Hepatocyte (in vitro differentiated cells): ENCODE measurements at regions not wholly inside any gene's neighbourhood (a gene's known extent, or its start where the extent isn't known, plus 50 kb on each side); places are given as distances from the start of the nearest gene placed in this dataset.

Experiments used
- DNase-seq: peaks from one replicate; pipeline ENCODE4 v3.0.0-alpha.2; 2016; ENCODE audit warnings: low spot score
- H2AFZ ChIP-seq: fragments of 200-600 bp; sonication (generic); 2 replicates; pipeline ENCODE4 v1.6.0; 2016; ENCODE audit warnings: antibody characterized with exemption, mild to moderate bottlenecking
- H3K27ac ChIP-seq: fragments of 200-600 bp; sonication (generic); 2 replicates; pipeline ENCODE4 v1.5.1; 2016; ENCODE audit warnings: mild to moderate bottlenecking
- H3K27me3 ChIP-seq: fragments of 200-600 bp; sonication (generic); 2 replicates; pipeline ENCODE4 v1.6.1; 2016
- H3K36me3 ChIP-seq: fragments of 200-600 bp; sonication (generic); replicated peaks from 2 replicates; pipeline ENCODE4 v1.5.1; 2016; ENCODE audit warnings: low read depth; ENCODE audit not compliant: insufficient read depth
- H3K4me1 ChIP-seq: fragments of 200-600 bp; sonication (generic); 2 replicates; pipeline ENCODE4 v1.5.1; 2016; ENCODE audit warnings: mild to moderate bottlenecking, moderate library complexity; ENCODE audit not compliant: insufficient read depth
- H3K4me2 ChIP-seq: fragments of 200-600 bp; sonication (generic); 2 replicates; pipeline ENCODE4 v1.6.0; 2016
- H3K4me3 ChIP-seq: fragments of 200-600 bp; sonication (generic); 2 replicates; pipeline ENCODE4 v1.5.1; 2016; ENCODE audit warnings: mild to moderate bottlenecking
- H3K79me2 ChIP-seq: fragments of 200-600 bp; sonication (generic); 2 replicates; pipeline ENCODE4 v1.6.0; 2017; ENCODE audit warnings: mild to moderate bottlenecking
- H3K9me2 ChIP-seq: fragments of 200-600 bp; sonication (generic); replicated peaks from 2 replicates; pipeline ENCODE4 v1.6.0; 2017; ENCODE audit warnings: mild to moderate bottlenecking; ENCODE audit not compliant: insufficient read depth
- H3K9me3 ChIP-seq: fragments of 200-600 bp; sonication (generic); 2 replicates; pipeline ENCODE4 v1.5.1; 2016; ENCODE audit warnings: low read depth, mild to moderate bottlenecking
- H4K20me1 ChIP-seq: fragments of 200-600 bp; sonication (generic); 2 replicates; pipeline ENCODE4 v1.6.0; 2016; ENCODE audit warnings: mild to moderate bottlenecking; ENCODE audit not compliant: insufficient read depth, poor library complexity, severe bottlenecking
- EZH2 ChIP-seq: fragments of 200-600 bp; sonication (generic); IDR thresholded peaks from 2 replicates; pipeline ENCODE4 v1.6.1; 2016; ENCODE audit warnings: antibody characterized with exemption, mild to moderate bottlenecking, borderline replicate concordance
- EZH2phosphoT487 ChIP-seq: fragments of 200-600 bp; sonication (generic); IDR thresholded peaks from one replicate; pipeline ENCODE4 v1.6.1; 2018; ENCODE audit warnings: antibody characterized with exemption, mild to moderate bottlenecking, low read depth, moderate library complexity; ENCODE audit not compliant: unreplicated experiment, severe bottlenecking
- WGBS: methylation state at CpG from one replicate; pipeline ENCODE4 v1.1.6; 2016; ENCODE audit warnings: low lambda C conversion rate; ENCODE audit errors: missing lambda C conversion rate; 5-methylcytosine and 5-hydroxymethylcytosine counted together
- TF ChIP-seq, protein P1 (sequence below): fragments of 200-600 bp; sonication (generic); IDR thresholded peaks from 2 replicates; pipeline ENCODE4 v1.5.1; 2016; ENCODE audit warnings: antibody characterized with exemption, mild to moderate bottlenecking; ENCODE audit not compliant: poor library complexity

- Histone ChIP-seq H4K20me1 (no peaks in the 10 kb centered on the region), H3K27ac (no peak overlapping the region), H3K9me3 (no peaks in the 10 kb centered on the region), H3K9me2 (no peaks in the 10 kb centered on the region), H2AFZ (no peak overlapping the region), H3K79me2 (no peaks in the 10 kb centered on the region), H3K27me3 (no peaks in the 10 kb centered on the region), H3K4me3 (no peak overlapping the region), H3K4me2 (no peak overlapping the region), H3K36me3 (no peaks in the 10 kb centered on the region), H3K4me1 (peaks cover 5% of the 10 kb centered on the region)
- TF ChIP-seq EZH2 (no peak), EZH2phosphoT487 (no peak)
- TF ChIP-seq, protein P1, sequence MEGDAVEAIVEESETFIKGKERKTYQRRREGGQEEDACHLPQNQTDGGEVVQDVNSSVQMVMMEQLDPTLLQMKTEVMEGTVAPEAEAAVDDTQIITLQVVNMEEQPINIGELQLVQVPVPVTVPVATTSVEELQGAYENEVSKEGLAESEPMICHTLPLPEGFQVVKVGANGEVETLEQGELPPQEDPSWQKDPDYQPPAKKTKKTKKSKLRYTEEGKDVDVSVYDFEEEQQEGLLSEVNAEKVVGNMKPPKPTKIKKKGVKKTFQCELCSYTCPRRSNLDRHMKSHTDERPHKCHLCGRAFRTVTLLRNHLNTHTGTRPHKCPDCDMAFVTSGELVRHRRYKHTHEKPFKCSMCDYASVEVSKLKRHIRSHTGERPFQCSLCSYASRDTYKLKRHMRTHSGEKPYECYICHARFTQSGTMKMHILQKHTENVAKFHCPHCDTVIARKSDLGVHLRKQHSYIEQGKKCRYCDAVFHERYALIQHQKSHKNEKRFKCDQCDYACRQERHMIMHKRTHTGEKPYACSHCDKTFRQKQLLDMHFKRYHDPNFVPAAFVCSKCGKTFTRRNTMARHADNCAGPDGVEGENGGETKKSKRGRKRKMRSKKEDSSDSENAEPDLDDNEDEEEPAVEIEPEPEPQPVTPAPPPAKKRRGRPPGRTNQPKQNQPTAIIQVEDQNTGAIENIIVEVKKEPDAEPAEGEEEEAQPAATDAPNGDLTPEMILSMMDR, result no peak
- WGBS, result 85% methylated on average over 5 of the region's 5 CpGs
- DNase-seq, result no peak
Measured at GRCh38 chr9:126154869-126155268, 171.8 kb upstream of the MVB12B start.

- Histone ChIP-seq H3K9me3 (no peaks in the 10 kb centered on the region), H3K36me3 (no peaks in the 10 kb centered on the region), H3K4me3 (no peak overlapping the region), H3K79me2 (no peaks in the 10 kb centered on the region), H3K9me2 (no peaks in the 10 kb centered on the region), H2AFZ (no peak overlapping the region), H3K4me2 (no peak overlapping the region), H3K4me1 (peaks cover 5% of the 10 kb centered on the region), H3K27me3 (no peaks in the 10 kb centered on the region), H3K27ac (no peak overlapping the region), H4K20me1 (no peaks in the 10 kb centered on the region)
- TF ChIP-seq EZH2phosphoT487 (no peak), EZH2 (no peak)
- TF ChIP-seq, protein P1, result no peak
- 89% methylated on average over 19 of the region's 19 CpGs for WGBS
- no peak for DNase-seq
Measured at GRCh38 chr9:126155756-126156664, 170.6 kb upstream of the MVB12B start.

DNA sequence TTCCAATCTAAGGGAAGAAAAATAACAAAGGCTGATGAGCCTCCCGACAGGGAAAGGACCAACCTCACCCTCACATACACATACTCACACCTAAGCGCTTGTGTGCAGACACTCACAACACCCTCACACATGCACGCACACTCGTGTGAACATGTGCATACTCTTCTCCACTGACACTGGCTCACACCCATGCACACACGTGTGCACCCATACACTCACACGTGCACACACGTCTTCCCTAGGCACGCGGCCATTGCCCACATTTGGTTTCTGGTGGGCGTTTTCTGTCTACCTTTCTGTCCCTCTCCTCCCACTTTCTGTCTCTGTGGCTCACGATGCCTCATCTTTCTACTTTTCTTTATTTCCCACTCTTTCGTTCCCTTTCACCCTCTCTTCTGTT lies 169.7 kb upstream of the MVB12B start:
- Histone ChIP-seq H3K9me3 (no peaks in the 10 kb centered on the region), H3K79me2 (no peaks in the 10 kb centered on the region), H3K4me1 (no peaks in the 10 kb centered on the region), H3K27ac (no peak overlapping the region), H3K36me3 (no peaks in the 10 kb centered on the region), H2AFZ (no peak overlapping the region), H3K9me2 (no peaks in the 10 kb centered on the region), H3K4me2 (no peak overlapping the region), H3K4me3 (no peak overlapping the region), H3K27me3 (no peaks in the 10 kb centered on the region), H4K20me1 (no peaks in the 10 kb centered on the region)
- 95% methylated on average over 12 of the region's 12 CpGs for WGBS
- DNase-seq, result no peak
- TF ChIP-seq, protein P1, result no peak
- no peak for TF ChIP-seq EZH2
- TF ChIP-seq EZH2phosphoT487, result no peak
